H1 (cell line): ENCODE measurements at regions not wholly inside any gene's neighbourhood (a gene's known extent, or its start where the extent isn't known, plus 50 kb on each side); places are given as distances from the start of the nearest gene placed in this dataset.

Source experiments
- CTCF ChIA-PET: fragments of 300-600 bp; sonication (Branson Sonifier 250); formaldehyde crosslinking; loops from one replicate; lab custom pipeline; 2021; ENCODE audit not compliant: partially characterized antibody; lab: Charles Lee
- POLR2A ChIA-PET: fragments of 300-600 bp; sonication (Branson Sonifier 250); formaldehyde crosslinking; loops from one replicate; lab custom pipeline; 2021; ENCODE audit warnings: inconsistent platforms; ENCODE audit not compliant: partially characterized antibody; lab: Charles Lee
- DNase-seq, 2 experiments: peaks; one replicate each; pipeline versions ENCODE4 v3.0.0 to v3.0.0-alpha.2; 2010 to 2022; ENCODE audit warnings: low spot score in 2 of 2, low read depth in 1 of 2, mixed read lengths in 1 of 2
- FAIRE-seq: peaks from 2 replicates; lab custom pipeline; 2011; peaks lifted over from hg19 to GRCh38; lab: Jason Lieb, UNC
- H2AFZ ChIP-seq: 2 replicates; pipeline ENCODE4 v1.8.1; 2012; ENCODE audit warnings: low read length, inconsistent platforms
- H2AK5ac ChIP-seq: 2 replicates; pipeline ENCODE4 v1.6.1; 2013; ENCODE audit warnings: low read depth, low read length
- H2BK120ac ChIP-seq: replicated peaks from 2 replicates; pipeline ENCODE3; 2013; ENCODE audit warnings: low read depth, low read length, inconsistent platforms
- H2BK12ac ChIP-seq: 2 replicates; pipeline ENCODE4 v1.6.1; 2013; ENCODE audit warnings: low read depth, low read length
- H2BK15ac ChIP-seq: 2 replicates; pipeline ENCODE4 v1.6.1; 2013; ENCODE audit warnings: low read length
- H2BK20ac ChIP-seq: 2 replicates; pipeline ENCODE4 v1.6.1; 2013; ENCODE audit warnings: low read length
- H2BK5ac ChIP-seq: 2 replicates; pipeline ENCODE4 v1.6.1; 2013; ENCODE audit warnings: low read depth, low read length
- H3K14ac ChIP-seq: 2 replicates; pipeline ENCODE4 v1.6.1; 2013; ENCODE audit warnings: inconsistent platforms; ENCODE audit not compliant: insufficient read length
- H3K18ac ChIP-seq: 2 replicates; pipeline ENCODE4 v1.6.1; 2013; ENCODE audit warnings: low read length; ENCODE audit errors: extremely low read depth
- H3K23ac ChIP-seq: 2 replicates; pipeline ENCODE4 v1.6.1; 2013; ENCODE audit warnings: inconsistent platforms; ENCODE audit not compliant: insufficient read length
- H3K23me2 ChIP-seq: 2 replicates; pipeline ENCODE4 v1.6.1; 2013; ENCODE audit warnings: low read depth, low read length
- H3K27ac ChIP-seq: 2 replicates; pipeline ENCODE4 v1.6.1; 2011; ENCODE audit warnings: low read depth, low read length, inconsistent platforms
- H3K27me3 ChIP-seq, 4 experiments: replicated peaks in 1 of 4; 1 replicate in 1 of 4; 2 replicates in 3 of 4; pipeline versions ENCODE4 v1.6.1 to v1.8.1; 2011 to 2013; ENCODE audit warnings: low read length in 3 of 4, mild to moderate bottlenecking in 3 of 4, inconsistent platforms in 2 of 4, mixed read lengths in 2 of 4, moderate library complexity in 1 of 4; ENCODE audit not compliant: control insufficient read depth in 3 of 4, insufficient read depth in 3 of 4; ENCODE audit errors: extremely low read depth in 1 of 4
- H3K36me3 ChIP-seq, 4 experiments: 2 replicates each; pipeline versions ENCODE4 v1.6.1 to v1.8.1; 2011 to 2013; ENCODE audit warnings: mild to moderate bottlenecking in 4 of 4, low read length in 3 of 4, moderate library complexity in 2 of 4, control low read depth in 1 of 4, inconsistent platforms in 1 of 4; ENCODE audit not compliant: insufficient read depth in 4 of 4, control insufficient read depth in 2 of 4
- H3K4ac ChIP-seq: replicated peaks from 2 replicates; pipeline ENCODE3; 2013; ENCODE audit warnings: low read length, low read depth, mixed read lengths, inconsistent platforms; ENCODE audit not compliant: insufficient read length
- H3K4me1 ChIP-seq, 4 experiments: replicated peaks in 1 of 4; 1 replicate in 1 of 4; 2 replicates in 3 of 4; pipeline versions ENCODE4 v1.6.1 to v1.8.1; 2011 to 2013; ENCODE audit warnings: low read length in 3 of 4, inconsistent platforms in 2 of 4, mixed read lengths in 1 of 4; ENCODE audit not compliant: insufficient read depth in 4 of 4, control insufficient read depth in 3 of 4
- H3K4me2 ChIP-seq, 2 experiments: 2 replicates each; pipeline versions ENCODE4 v1.6.1 to v1.8.1; 2011 to 2013; ENCODE audit warnings: low read depth in 2 of 2, low read length in 2 of 2, control low read depth in 1 of 2, inconsistent platforms in 1 of 2, mild to moderate bottlenecking in 1 of 2; ENCODE audit not compliant: insufficient read depth in 1 of 2
- H3K4me3 ChIP-seq, 4 experiments: fragments of 200-600, 300-600 bp in 1 of 4; sonication (generic), shearing (Covaris generic), sonication (Bioruptor Twin) in 1 of 4; 2 replicates each; pipeline versions ENCODE4 v1.5.1 to v1.8.1; 2011 to 2016; ENCODE audit warnings: low read length in 4 of 4, low read depth in 3 of 4, control low read depth in 2 of 4, inconsistent platforms in 2 of 4, mild to moderate bottlenecking in 2 of 4, mixed read lengths in 1 of 4, moderate library complexity in 1 of 4; ENCODE audit not compliant: insufficient read depth in 2 of 4; ENCODE audit errors: extremely low read depth in 1 of 4
- H3K56ac ChIP-seq: replicated peaks from 2 replicates; pipeline ENCODE3; 2013; ENCODE audit warnings: low read depth, mild to moderate bottlenecking, mixed read lengths, low read length, inconsistent platforms; ENCODE audit not compliant: insufficient read length
- H3K79me1 ChIP-seq: 2 replicates; pipeline ENCODE4 v1.6.1; 2013; ENCODE audit warnings: low read depth, low read length, control low read depth
- H3K79me2 ChIP-seq, 2 experiments: 2 replicates each; pipeline versions ENCODE4 v1.6.1 to v1.8.1; 2012 to 2013; ENCODE audit warnings: low read length in 2 of 2, mild to moderate bottlenecking in 2 of 2, inconsistent platforms in 1 of 2; ENCODE audit not compliant: insufficient read depth in 2 of 2, control insufficient read depth in 1 of 2
- H3K9ac ChIP-seq, 4 experiments: replicated peaks in 1 of 4; 1 replicate in 1 of 4; 2 replicates in 3 of 4; pipeline versions ENCODE4 v1.6.1 to v1.8.1; 2011 to 2013; ENCODE audit warnings: low read depth in 3 of 4, low read length in 3 of 4, control low read depth in 2 of 4, mild to moderate bottlenecking in 2 of 4, moderate library complexity in 2 of 4, inconsistent platforms in 1 of 4; ENCODE audit errors: extremely low read depth in 1 of 4
- H3K9me3 ChIP-seq, 2 experiments: 2 replicates each; pipeline versions ENCODE4 v1.6.1 to v1.8.1; 2012 to 2013; ENCODE audit warnings: mild to moderate bottlenecking in 2 of 2, moderate library complexity in 2 of 2, control low read depth in 1 of 2, inconsistent platforms in 1 of 2, low read depth in 1 of 2, low read length in 1 of 2, mixed read lengths in 1 of 2; ENCODE audit not compliant: insufficient read depth in 2 of 2
- H4K20me1 ChIP-seq, 2 experiments: replicated peaks in 1 of 2; 2 replicates each; pipeline versions ENCODE3 to v1.8.1; 2011 to 2013; ENCODE audit warnings: inconsistent platforms in 2 of 2, low read length in 2 of 2, mild to moderate bottlenecking in 1 of 2; ENCODE audit not compliant: insufficient read depth in 2 of 2, control insufficient read depth in 1 of 2
- H4K5ac ChIP-seq: 2 replicates; pipeline ENCODE4 v1.6.1; 2013; ENCODE audit warnings: low read length, low read depth, mixed read lengths, inconsistent platforms; ENCODE audit not compliant: insufficient read length
- H4K8ac ChIP-seq: 2 replicates; pipeline ENCODE4 v1.8.0; 2013; ENCODE audit warnings: mild to moderate bottlenecking, moderate library complexity, low read length, inconsistent platforms; ENCODE audit not compliant: insufficient read depth; ENCODE audit errors: extremely low read depth
- H4K91ac ChIP-seq: replicated peaks from 2 replicates; pipeline ENCODE3; 2013; ENCODE audit warnings: low read length, mixed read lengths, inconsistent platforms; ENCODE audit not compliant: insufficient read length
- GTF2F1 ChIP-seq: IDR thresholded peaks from 2 replicates; pipeline ENCODE4 v1.6.1; 2012; ENCODE audit warnings: low read depth, low read length, improper control_type of control experiment, borderline replicate concordance
- WGBS, 2 experiments: shearing (Covaris generic) in 1 of 2; methylation state at CpG; one replicate each; pipeline versions ENCODE4 v1.1.6 to v1.1.7; 2013 to 2015; ENCODE audit warnings: low lambda C conversion rate in 2 of 2, mixed read lengths in 2 of 2, inconsistent platforms in 1 of 2, low coverage in 1 of 2, missing lambda C conversion rate in 1 of 2; ENCODE audit not compliant: insufficient replicate concordance in 2 of 2, insufficient coverage in 1 of 2, insufficient read length in 1 of 2; ENCODE audit errors: extremely low coverage in 1 of 2, missing lambda C conversion rate in 1 of 2; 5-methylcytosine and 5-hydroxymethylcytosine counted together

- no peak overlapping the region for H2BK20ac ChIP-seq
These were observed 977.7 kb downstream of the PLOD2 start for GRCh38 chr3:145183261-145183660.

More at GRCh38 chr3:145183261-145183660, 977.7 kb downstream of the PLOD2 start:
- Histone ChIP-seq H4K8ac (no peak overlapping the region), H2BK12ac (no peak overlapping the region), H3K36me3 (no peaks in the 10 kb centered on the region), H3K23me2 (no peaks in the 10 kb centered on the region), H3K9ac (no peak overlapping the region), H3K79me1 (no peaks in the 10 kb centered on the region), H4K20me1 (no peaks in the 10 kb centered on the region), H2AFZ (no peak overlapping the region), H3K4ac (no peak overlapping the region), H3K4me3 (no peak overlapping the region), H3K23ac (no peak overlapping the region), H2BK5ac (no peak overlapping the region), H2AK5ac (no peak overlapping the region), H3K4me2 (no peak overlapping the region), H3K27ac (no peak overlapping the region), H3K79me2 (no peaks in the 10 kb centered on the region), H3K4me1 (peaks cover 0 to 4% (median under 1%) of the 10 kb centered on the region in 4 experiments; a peak in 2 of 7 replicates), H4K5ac (no peak overlapping the region), H4K91ac (no peak overlapping the region), H3K9me3 (no peaks in the 10 kb centered on the region), H3K56ac (no peak overlapping the region), H3K27me3 (no peaks in the 10 kb centered on the region), H2BK15ac (no peak overlapping the region), H2BK120ac (no peak overlapping the region), H3K18ac (no peak overlapping the region), H3K14ac (no peak overlapping the region)
- no peak for FAIRE-seq
- WGBS, 2 experiments, result 97% methylated on average over 3 of the region's 3 CpGs; no CpG with 5 or more reads in 1 of the 2 experiments
- no peak for TF ChIP-seq GTF2F1
- ChIA-PET POLR2A (no interaction called here), CTCF (no interaction called here)
- no peak for DNase-seq
